Cardiac fibroblast (primary cell): ENCODE measurements at regions not wholly inside any gene's neighbourhood (a gene's known extent, or its start where the extent isn't known, plus 50 kb on each side); places are given as distances from the start of the nearest gene placed in this dataset.

ENCODE experiments used
- DNase-seq, 2 donors: peaks; one replicate each; pipeline versions ENCODE4 v3.0.0 to v3.0.0-alpha.2; 2010; ENCODE audit warnings: low read depth in 2 of 2
- H3K4me3 ChIP-seq, 2 donors: replicated peaks in 1 of 2; 1 replicate in 1 of 2; 2 replicates in 1 of 2; pipeline ENCODE4 v1.5.1; 2011; ENCODE audit warnings: low read depth in 2 of 2, low read length in 2 of 2, mild to moderate bottlenecking in 2 of 2, moderate library complexity in 1 of 2
- CTCF ChIP-seq: IDR thresholded peaks from one replicate; pipeline ENCODE4 v1.5.1; 2011; ENCODE audit warnings: low read depth, mild to moderate bottlenecking, low read length, inconsistent platforms

GRCh38 chrX:68895341-68895755 is 66.5 kb downstream of the EFNB1 start:
- no peak overlapping the region for H3K4me3 ChIP-seq
- DNase-seq: peak; percentile 46 to 66
- no peak for TF ChIP-seq CTCF

- H3K4me3 ChIP-seq: no peak overlapping the region
- no peak for TF ChIP-seq CTCF
- peak; percentile 37 to 70 for DNase-seq
Observed at GRCh38 chrX:68894513-68895340, 65.9 kb downstream of the EFNB1 start.

- no peak for DNase-seq
- no peak overlapping the region for H3K4me3 ChIP-seq
- no peak for TF ChIP-seq CTCF
Observed at GRCh38 chrX:68894142-68894512, 65.3 kb downstream of the EFNB1 start.

GRCh38 chrX:68892651-68893050 is 63.8 kb downstream of the EFNB1 start:
- TF ChIP-seq CTCF: no peak
- DNase-seq: no peak
- no peak overlapping the region for H3K4me3 ChIP-seq

- H3K4me3 ChIP-seq: no peak overlapping the region
- no peak for DNase-seq
- no peak for TF ChIP-seq CTCF
Observed at GRCh38 chrX:68892134-68892533, 63.3 kb downstream of the EFNB1 start.
